A673 (cell line): ENCODE measurements at regions not wholly inside any gene's neighbourhood (a gene's known extent, or its start where the extent isn't known, plus 50 kb on each side); places are given as distances from the start of the nearest gene placed in this dataset.

ENCODE experiments used
- BruUV-seq: library from RNA; stranded (reverse); fragments of 400-500 nt; replicated peaks from 2 replicates; lab custom pipeline; 2021; lab: Mats Ljungman, UMichigan
- CTCF ChIA-PET: fragments of 300-600 bp; sonication (Branson Sonifier 250); formaldehyde crosslinking; loops from one replicate; lab custom pipeline; 2022; ENCODE audit warnings: antibody characterized with exemption; lab: Charles Lee
- POLR2A ChIA-PET: fragments of 300-600 bp; sonication (Branson Sonifier 250); formaldehyde crosslinking; loops from one replicate; lab custom pipeline; 2022; ENCODE audit warnings: antibody characterized with exemption; ENCODE audit not compliant: low non-redundant PET; lab: Charles Lee
- DNase-seq: peaks from one replicate; pipeline ENCODE4 v3.0.0-alpha.2; 2015; ENCODE audit warnings: low spot score
- H3K27ac ChIP-seq: fragments of 200-600 bp; sonication (generic); 2 replicates; pipeline ENCODE4 v1.5.1; 2016; ENCODE audit warnings: mixed run types, low read depth, mild to moderate bottlenecking, mixed read lengths, antibody characterized with exemption, low read length; ENCODE audit not compliant: poor library complexity, severe bottlenecking
- H3K27me3 ChIP-seq: fragments of 200-600 bp; sonication (generic); replicated peaks from 2 replicates; pipeline ENCODE4 v1.6.1; 2017; ENCODE audit warnings: mixed run types, low read depth, mild to moderate bottlenecking, mixed read lengths, antibody characterized with exemption, low read length; ENCODE audit not compliant: insufficient read depth, poor library complexity
- H3K36me3 ChIP-seq: fragments of 200-600 bp; sonication (generic); 2 replicates; pipeline ENCODE4 v1.6.1; 2016; ENCODE audit warnings: mixed run types, mild to moderate bottlenecking, mixed read lengths, antibody characterized with exemption, low read length; ENCODE audit not compliant: insufficient read depth, poor library complexity, severe bottlenecking
- H3K4me1 ChIP-seq: fragments of 200-600 bp; sonication (generic); 2 replicates; pipeline ENCODE4 v1.6.1; 2017; ENCODE audit warnings: mixed run types, mild to moderate bottlenecking, mixed read lengths, antibody characterized with exemption, low read length; ENCODE audit not compliant: insufficient read depth, poor library complexity, severe bottlenecking
- H3K4me3 ChIP-seq: fragments of 200-600 bp; sonication (generic); 2 replicates; pipeline ENCODE4 v1.5.1; 2016; ENCODE audit warnings: low read depth, mixed run types, mild to moderate bottlenecking, mixed read lengths, low read length; ENCODE audit not compliant: poor library complexity, severe bottlenecking
- H3K9me3 ChIP-seq: fragments of 200-600 bp; sonication (generic); 2 replicates; pipeline ENCODE4 v1.6.1; 2016; ENCODE audit warnings: mixed run types, low read depth, mild to moderate bottlenecking, mixed read lengths, antibody characterized with exemption, low read length; ENCODE audit not compliant: poor library complexity, severe bottlenecking
- EZH2 ChIP-seq: fragments of 200-600 bp; sonication (generic); IDR thresholded peaks from 2 replicates; pipeline ENCODE4 v1.6.1; 2017; ENCODE audit warnings: borderline replicate concordance, low read depth, mild to moderate bottlenecking, mixed read lengths, antibody characterized with exemption, low read length; ENCODE audit not compliant: poor library complexity, severe bottlenecking
- intact Hi-C: fragments of 100-400 bp; cut with micrococcal nuclease; formaldehyde crosslinking; loops from one replicate; pipeline ENCODE4 v1.10.0; 2022; ENCODE audit not compliant: unreplicated experiment
- TF ChIP-seq, protein P1 (sequence below): fragments of 300-800, 200-600 bp; sonication (generic); conservative IDR thresholded peaks from 2 replicates; pipeline ENCODE4 v1.5.1; 2017; ENCODE audit warnings: low read depth, mild to moderate bottlenecking, antibody characterized with exemption, low read length, moderate library complexity, mixed read lengths

DNA sequence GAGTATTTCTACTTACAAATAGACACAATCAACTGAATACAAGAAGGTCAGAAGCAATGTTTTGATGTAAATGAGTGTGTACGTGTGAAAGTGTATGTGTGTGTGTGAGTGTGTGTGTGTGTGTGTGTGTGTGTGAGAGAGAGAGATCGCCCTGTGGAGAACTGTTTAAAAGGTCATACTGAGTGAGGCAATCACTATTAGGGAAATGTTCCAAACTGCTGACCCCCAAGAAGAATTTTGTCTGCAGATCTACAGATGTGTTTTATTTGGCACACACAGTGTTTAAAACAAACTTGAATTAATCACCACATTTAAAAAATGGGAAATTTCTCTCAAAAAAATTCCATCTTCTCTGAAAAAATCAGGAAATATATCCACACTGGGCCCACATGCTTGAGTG is 1069.1 kb downstream of the SLC6A15 start:
- DNase-seq, result no peak
- CTCF ChIA-PET, result no interaction called here
- H3K36me3 ChIP-seq, result no peaks in the 10 kb centered on the region
- H3K4me3 ChIP-seq, result no peak overlapping the region
- BruUV-seq, result no TSS peak
- no peaks in the 10 kb centered on the region for H3K4me1 ChIP-seq
- H3K27ac ChIP-seq, result no peak overlapping the region
- POLR2A ChIA-PET, result no interaction called here
- no peaks in the 10 kb centered on the region for H3K9me3 ChIP-seq
- TF ChIP-seq EZH2, result no peak
- TF ChIP-seq, protein P1, sequence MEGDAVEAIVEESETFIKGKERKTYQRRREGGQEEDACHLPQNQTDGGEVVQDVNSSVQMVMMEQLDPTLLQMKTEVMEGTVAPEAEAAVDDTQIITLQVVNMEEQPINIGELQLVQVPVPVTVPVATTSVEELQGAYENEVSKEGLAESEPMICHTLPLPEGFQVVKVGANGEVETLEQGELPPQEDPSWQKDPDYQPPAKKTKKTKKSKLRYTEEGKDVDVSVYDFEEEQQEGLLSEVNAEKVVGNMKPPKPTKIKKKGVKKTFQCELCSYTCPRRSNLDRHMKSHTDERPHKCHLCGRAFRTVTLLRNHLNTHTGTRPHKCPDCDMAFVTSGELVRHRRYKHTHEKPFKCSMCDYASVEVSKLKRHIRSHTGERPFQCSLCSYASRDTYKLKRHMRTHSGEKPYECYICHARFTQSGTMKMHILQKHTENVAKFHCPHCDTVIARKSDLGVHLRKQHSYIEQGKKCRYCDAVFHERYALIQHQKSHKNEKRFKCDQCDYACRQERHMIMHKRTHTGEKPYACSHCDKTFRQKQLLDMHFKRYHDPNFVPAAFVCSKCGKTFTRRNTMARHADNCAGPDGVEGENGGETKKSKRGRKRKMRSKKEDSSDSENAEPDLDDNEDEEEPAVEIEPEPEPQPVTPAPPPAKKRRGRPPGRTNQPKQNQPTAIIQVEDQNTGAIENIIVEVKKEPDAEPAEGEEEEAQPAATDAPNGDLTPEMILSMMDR, result no peak
- no peaks in the 10 kb centered on the region for H3K27me3 ChIP-seq
- intact Hi-C loops, result no loop called here

DNA sequence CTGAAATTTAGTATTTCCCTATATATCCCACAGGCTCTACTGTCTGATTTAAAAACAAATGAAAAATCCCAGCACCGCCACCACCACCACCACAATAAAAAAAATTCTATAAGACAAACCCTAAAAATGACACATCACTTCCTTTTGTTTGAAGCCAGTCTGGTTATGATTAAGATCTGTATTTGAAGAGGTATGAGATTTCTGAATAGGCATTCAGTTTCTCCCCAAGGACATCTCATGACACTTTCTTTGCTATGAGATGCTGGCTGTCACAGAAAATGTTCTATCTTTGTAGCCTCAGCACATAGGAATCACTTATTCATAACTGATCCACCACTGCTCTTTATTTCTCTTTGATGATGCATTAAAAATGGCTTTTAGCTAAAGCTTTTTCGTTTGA is 1071.0 kb downstream of the SLC6A15 start:
- H3K4me1 ChIP-seq, result no peaks in the 10 kb centered on the region
- BruUV-seq, result no TSS peak
- ChIA-PET POLR2A (no interaction called here), CTCF (no interaction called here)
- TF ChIP-seq, protein P1, result no peak
- no peak for TF ChIP-seq EZH2
- no peak overlapping the region for H3K27ac ChIP-seq
- H3K36me3 ChIP-seq, result no peaks in the 10 kb centered on the region
- H3K27me3 ChIP-seq, result no peaks in the 10 kb centered on the region
- intact Hi-C loops, result no loop called here
- H3K9me3 ChIP-seq, result no peaks in the 10 kb centered on the region
- DNase-seq, result no peak
- H3K4me3 ChIP-seq, result no peak overlapping the region

DNA sequence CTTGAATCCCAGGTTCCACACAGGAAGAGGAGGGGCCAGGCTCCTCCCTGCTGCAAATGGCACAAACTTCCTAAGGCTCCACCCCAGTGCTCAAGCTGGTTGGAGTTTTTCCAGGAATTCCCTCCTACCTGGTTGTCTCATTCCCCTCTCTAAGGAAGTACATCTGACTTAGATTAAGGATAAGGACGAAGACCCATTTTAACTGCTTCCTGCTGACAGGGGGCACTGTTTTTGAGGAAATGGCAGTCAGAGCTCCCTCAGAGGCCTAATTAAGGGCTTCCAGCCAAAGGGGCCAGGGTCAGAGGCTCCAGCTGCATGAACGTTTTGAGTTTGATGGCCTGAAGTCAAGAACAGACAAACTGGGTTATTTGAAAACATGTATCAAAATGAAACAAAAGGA is 1084.7 kb downstream of the SLC6A15 start:
- Histone ChIP-seq H3K27ac (no peak overlapping the region), H3K4me3 (no peak overlapping the region), H3K4me1 (no peaks in the 10 kb centered on the region), H3K27me3 (no peaks in the 10 kb centered on the region), H3K36me3 (no peaks in the 10 kb centered on the region), H3K9me3 (no peaks in the 10 kb centered on the region)
- ChIA-PET CTCF (no interaction called here), POLR2A (no interaction called here)
- TF ChIP-seq, protein P1, result peak; percentile 32; the same call in 1 of the 2 replicates
- no peak for TF ChIP-seq EZH2
- no TSS peak for BruUV-seq
- DNase-seq, result peak; percentile 19
- intact Hi-C loops, result loop anchor here (2.0 to 10.0 kb wide), 7 partner anchors 127 to 1443 kb away; no protein-coding TSS in a partner anchor
